ENCODE measurements at regions not wholly inside any gene's neighbourhood (a gene's known extent, or its start where the extent isn't known, plus 50 kb on each side); places are given as distances from the start of the nearest gene placed in this dataset.

DNA sequence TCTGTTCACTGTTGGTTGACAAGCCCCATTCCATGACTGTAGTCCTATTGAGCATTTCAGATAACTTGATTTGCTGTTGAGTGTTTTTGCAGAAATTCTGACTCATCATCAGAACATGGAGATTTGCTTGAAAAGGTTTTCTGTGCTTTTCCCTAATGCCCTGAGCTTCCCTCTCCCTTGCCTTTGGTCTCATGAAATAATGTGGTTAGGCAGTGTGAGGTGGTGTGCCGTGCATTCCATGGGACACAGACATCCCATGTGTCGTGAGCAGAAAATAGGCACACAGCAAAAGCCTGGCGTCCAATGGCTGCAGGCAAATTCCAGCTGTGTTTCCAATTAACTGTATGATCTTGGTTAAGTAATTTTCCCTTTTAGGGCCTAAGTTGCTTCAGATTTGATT, 197.4 kb downstream of the DLEU7 start:
- TF ChIP-seq, protein P1, sequence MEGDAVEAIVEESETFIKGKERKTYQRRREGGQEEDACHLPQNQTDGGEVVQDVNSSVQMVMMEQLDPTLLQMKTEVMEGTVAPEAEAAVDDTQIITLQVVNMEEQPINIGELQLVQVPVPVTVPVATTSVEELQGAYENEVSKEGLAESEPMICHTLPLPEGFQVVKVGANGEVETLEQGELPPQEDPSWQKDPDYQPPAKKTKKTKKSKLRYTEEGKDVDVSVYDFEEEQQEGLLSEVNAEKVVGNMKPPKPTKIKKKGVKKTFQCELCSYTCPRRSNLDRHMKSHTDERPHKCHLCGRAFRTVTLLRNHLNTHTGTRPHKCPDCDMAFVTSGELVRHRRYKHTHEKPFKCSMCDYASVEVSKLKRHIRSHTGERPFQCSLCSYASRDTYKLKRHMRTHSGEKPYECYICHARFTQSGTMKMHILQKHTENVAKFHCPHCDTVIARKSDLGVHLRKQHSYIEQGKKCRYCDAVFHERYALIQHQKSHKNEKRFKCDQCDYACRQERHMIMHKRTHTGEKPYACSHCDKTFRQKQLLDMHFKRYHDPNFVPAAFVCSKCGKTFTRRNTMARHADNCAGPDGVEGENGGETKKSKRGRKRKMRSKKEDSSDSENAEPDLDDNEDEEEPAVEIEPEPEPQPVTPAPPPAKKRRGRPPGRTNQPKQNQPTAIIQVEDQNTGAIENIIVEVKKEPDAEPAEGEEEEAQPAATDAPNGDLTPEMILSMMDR (IDR thresholded peaks at IDR 0.05) = no peak
- no peak for TF ChIP-seq ZFX (IDR thresholded peaks at IDR 0.05; ENCODE audit: borderline replicate concordance)
